Gastrocnemius medialis (tissue), 4 donors: ENCODE measurements at regions not wholly inside any gene's neighbourhood (a gene's known extent, or its start where the extent isn't known, plus 50 kb on each side); places are given as distances from the start of the nearest gene placed in this dataset.

Experiments
- CTCF ChIP-seq, 5 experiments: fragments of 450-650 bp in 3 of 5; fragments of 200-600 bp in 2 of 5; sonication (generic) in 2 of 5; IDR thresholded peaks in 4 of 5; conservative IDR thresholded peaks in 1 of 5; 1 replicate in 4 of 5; 2 replicates in 1 of 5; pipeline ENCODE4 v1.5.1; 2016 to 2019; ENCODE audit warnings: antibody characterized with exemption in 5 of 5, mild to moderate bottlenecking in 3 of 5, moderate library complexity in 3 of 5
- POLR2A ChIP-seq, 2 donors: fragments of 450-650 bp; IDR thresholded peaks; one replicate each; pipeline ENCODE4 v1.6.1; 2017; ENCODE audit warnings: antibody characterized with exemption in 2 of 2, mild to moderate bottlenecking in 2 of 2, moderate library complexity in 2 of 2

GRCh38 chr13:89704040-89704439 is 1643.4 kb upstream of the MIR17HG start:
- TF ChIP-seq CTCF (IDR thresholded peaks at IDR 0.05 in 4 of 5, conservative IDR thresholded peaks at IDR 0.05 in 1 of 5) (no peak), POLR2A (IDR thresholded peaks at IDR 0.05) (no peak)
